ENCODE measurements at regions not wholly inside any gene's neighbourhood (a gene's known extent, or its start where the extent isn't known, plus 50 kb on each side); places are given as distances from the start of the nearest gene placed in this dataset.

- TF ChIP-seq POLR2AphosphoS5 (IDR thresholded peaks at IDR 0.05; ENCODE audit: insufficient read depth in 1 of 2, low read depth in 1 of 2) (no peak), POLR2A (IDR thresholded peaks at IDR 0.05) (no peak)
Observed at GRCh38 chr9:11323457-11323856, 710.7 kb upstream of the PTPRD start.

Measured in vagina (tissue), 2 donors.